ENCODE measurements at regions not wholly inside any gene's neighbourhood (a gene's known extent, or its start where the extent isn't known, plus 50 kb on each side); places are given as distances from the start of the nearest gene placed in this dataset.

- ATAC-seq (ENCODE audit: insufficient read depth, low FRiP score): no peak
- Histone ChIP-seq H3K27me3 (ENCODE audit: control insufficient read depth in 3 of 3, insufficient read depth in 3 of 3, low read length in 2 of 3) (no peaks in the 10 kb centered on the region), H3K9me3 (ENCODE audit: control insufficient read depth in 4 of 4, insufficient read depth in 3 of 4, low read length in 3 of 4) (no peaks in the 10 kb centered on the region), H3K36me3 (ENCODE audit: control insufficient read depth in 4 of 4, insufficient read depth in 4 of 4, low read length in 4 of 4) (no peaks in the 10 kb centered on the region), H3K4me3 (no peak overlapping the region), H3K9ac (ENCODE audit: insufficient read depth in 1 of 2, low read length in 2 of 2) (no peak overlapping the region), H3K4me1 (ENCODE audit: control insufficient read depth in 5 of 5, insufficient read depth in 5 of 5, low read length in 5 of 5) (no peaks in the 10 kb centered on the region), H3K27ac (ENCODE audit: low read depth in 1 of 2, low read length in 1 of 2) (no peak overlapping the region)
- no peak for TF ChIP-seq CTCF (IDR thresholded peaks at IDR 0.05; ENCODE audit: control extremely low read depth, extremely low read depth)
- DNase-seq: no peak
- 93 to 94% methylated on average over 5 of the region's 5 CpGs for WGBS, 2 donors
Observed at GRCh38 chr13:27327633-27328032, 57.0 kb downstream of the RASL11A start.

- Histone ChIP-seq H3K4me1 (ENCODE audit: control insufficient read depth in 5 of 5, insufficient read depth in 5 of 5, low read length in 5 of 5) (no peaks in the 10 kb centered on the region), H3K9ac (ENCODE audit: insufficient read depth in 1 of 2, low read length in 2 of 2) (no peak overlapping the region), H3K4me3 (no peak overlapping the region), H3K27ac (ENCODE audit: low read depth in 1 of 2, low read length in 1 of 2) (no peak overlapping the region), H3K36me3 (ENCODE audit: control insufficient read depth in 4 of 4, insufficient read depth in 4 of 4, low read length in 4 of 4) (no peaks in the 10 kb centered on the region), H3K9me3 (ENCODE audit: control insufficient read depth in 4 of 4, insufficient read depth in 3 of 4, low read length in 3 of 4) (no peaks in the 10 kb centered on the region), H3K27me3 (ENCODE audit: control insufficient read depth in 3 of 3, insufficient read depth in 3 of 3, low read length in 2 of 3) (no peaks in the 10 kb centered on the region)
- 86 to 90% methylated on average over 5 of the region's 5 CpGs for WGBS, 2 donors
- ATAC-seq (ENCODE audit: insufficient read depth, low FRiP score) (no peak), DNase-seq (no peak)
- TF ChIP-seq CTCF (IDR thresholded peaks at IDR 0.05; ENCODE audit: control extremely low read depth, extremely low read depth): no peak
Observed at GRCh38 chr13:27329210-27329609, 58.6 kb downstream of the RASL11A start.

DNA sequence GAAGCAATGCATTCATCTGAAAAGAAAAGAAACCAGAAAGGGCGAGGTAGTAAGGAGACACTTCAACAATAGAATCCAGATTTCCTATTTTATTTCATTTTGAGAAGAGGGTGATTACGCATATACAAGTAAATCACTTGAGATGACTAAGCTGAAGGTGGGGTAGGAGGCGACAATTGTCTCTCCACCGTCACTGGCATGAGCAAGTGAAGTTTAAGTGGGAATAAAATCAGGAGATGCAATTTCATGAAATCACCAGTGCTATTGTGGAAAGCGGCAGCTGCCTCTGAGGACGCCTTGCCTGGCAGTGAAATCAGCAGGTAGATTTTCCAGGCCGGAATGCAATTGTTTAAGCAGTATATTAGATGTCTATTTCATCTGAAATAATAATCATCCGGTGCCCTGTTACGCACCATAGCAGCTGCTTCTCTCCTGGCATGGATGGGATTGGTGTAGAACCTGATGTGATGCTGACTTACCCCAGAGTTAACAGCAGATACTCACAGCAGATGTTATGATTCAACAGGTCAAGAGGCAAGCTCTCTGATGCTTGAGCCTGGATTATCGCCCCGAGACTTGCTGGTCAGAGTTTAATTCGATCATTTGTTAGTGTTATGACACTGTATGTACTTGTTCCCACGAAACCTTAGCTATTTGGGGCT is 64.3 kb downstream of the RASL11A start:
- DNase-seq (no peak), ATAC-seq (ENCODE audit: insufficient read depth, low FRiP score) (no peak)
- Histone ChIP-seq H3K27me3 (ENCODE audit: control insufficient read depth in 3 of 3, insufficient read depth in 3 of 3, low read length in 2 of 3) (peaks cover 0 to 6% (median 0%) of the 10 kb centered on the region in 3 donors), H3K27ac (ENCODE audit: low read depth in 1 of 2, low read length in 1 of 2) (no peak overlapping the region), H3K4me1 (ENCODE audit: control insufficient read depth in 5 of 5, insufficient read depth in 5 of 5, low read length in 5 of 5) (no peaks in the 10 kb centered on the region), H3K9me3 (ENCODE audit: control insufficient read depth in 4 of 4, insufficient read depth in 3 of 4, low read length in 3 of 4) (peaks cover 0 to 4% (median 0%) of the 10 kb centered on the region in 4 donors), H3K36me3 (ENCODE audit: control insufficient read depth in 4 of 4, insufficient read depth in 4 of 4, low read length in 4 of 4) (no peaks in the 10 kb centered on the region), H3K4me3 (no peak overlapping the region), H3K9ac (ENCODE audit: insufficient read depth in 1 of 2, low read length in 2 of 2) (no peak overlapping the region)
- WGBS, 2 donors: 81 to 91% methylated on average over 13 of the region's 13 CpGs
- no peak for TF ChIP-seq CTCF (IDR thresholded peaks at IDR 0.05; ENCODE audit: control extremely low read depth, extremely low read depth)
